ENCODE measurements at regions not wholly inside any gene's neighbourhood (a gene's known extent, or its start where the extent isn't known, plus 50 kb on each side); places are given as distances from the start of the nearest gene placed in this dataset.
"Not testable (repeated sequence)": the region's sequence is repeated elsewhere in the genome, so short reads cannot be mapped to it uniquely, and the experiment has no call there.

DNA sequence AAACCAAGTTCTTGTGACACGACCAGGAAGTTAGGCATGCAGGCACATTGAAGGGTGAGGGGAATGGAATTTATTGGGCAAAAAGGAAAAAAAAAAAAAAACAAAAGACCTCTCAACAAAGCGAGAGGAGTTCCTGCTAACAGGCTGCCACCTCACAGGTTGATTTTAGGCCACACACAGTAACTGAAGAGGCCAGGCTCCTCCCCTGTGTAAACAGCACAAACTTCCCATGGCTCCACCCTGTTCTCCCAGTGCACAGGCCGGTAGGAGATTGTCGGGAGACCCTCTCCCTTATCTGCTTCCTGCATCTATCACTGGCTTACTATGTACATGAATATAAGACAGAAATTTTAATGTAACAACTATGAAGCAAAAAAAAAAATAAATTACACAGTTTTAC lies 359.6 kb upstream of the TGIF2LX start:
- TF ChIP-seq, protein P1, sequence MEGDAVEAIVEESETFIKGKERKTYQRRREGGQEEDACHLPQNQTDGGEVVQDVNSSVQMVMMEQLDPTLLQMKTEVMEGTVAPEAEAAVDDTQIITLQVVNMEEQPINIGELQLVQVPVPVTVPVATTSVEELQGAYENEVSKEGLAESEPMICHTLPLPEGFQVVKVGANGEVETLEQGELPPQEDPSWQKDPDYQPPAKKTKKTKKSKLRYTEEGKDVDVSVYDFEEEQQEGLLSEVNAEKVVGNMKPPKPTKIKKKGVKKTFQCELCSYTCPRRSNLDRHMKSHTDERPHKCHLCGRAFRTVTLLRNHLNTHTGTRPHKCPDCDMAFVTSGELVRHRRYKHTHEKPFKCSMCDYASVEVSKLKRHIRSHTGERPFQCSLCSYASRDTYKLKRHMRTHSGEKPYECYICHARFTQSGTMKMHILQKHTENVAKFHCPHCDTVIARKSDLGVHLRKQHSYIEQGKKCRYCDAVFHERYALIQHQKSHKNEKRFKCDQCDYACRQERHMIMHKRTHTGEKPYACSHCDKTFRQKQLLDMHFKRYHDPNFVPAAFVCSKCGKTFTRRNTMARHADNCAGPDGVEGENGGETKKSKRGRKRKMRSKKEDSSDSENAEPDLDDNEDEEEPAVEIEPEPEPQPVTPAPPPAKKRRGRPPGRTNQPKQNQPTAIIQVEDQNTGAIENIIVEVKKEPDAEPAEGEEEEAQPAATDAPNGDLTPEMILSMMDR (IDR thresholded peaks at IDR 0.05): not testable (repeated sequence)
- TF ChIP-seq POLR2AphosphoS5, TCF7L2 (IDR thresholded peaks at IDR 0.05; ENCODE audit: low read depth, low read length): not testable (repeated sequence)
- TF ChIP-seq, protein P2, sequence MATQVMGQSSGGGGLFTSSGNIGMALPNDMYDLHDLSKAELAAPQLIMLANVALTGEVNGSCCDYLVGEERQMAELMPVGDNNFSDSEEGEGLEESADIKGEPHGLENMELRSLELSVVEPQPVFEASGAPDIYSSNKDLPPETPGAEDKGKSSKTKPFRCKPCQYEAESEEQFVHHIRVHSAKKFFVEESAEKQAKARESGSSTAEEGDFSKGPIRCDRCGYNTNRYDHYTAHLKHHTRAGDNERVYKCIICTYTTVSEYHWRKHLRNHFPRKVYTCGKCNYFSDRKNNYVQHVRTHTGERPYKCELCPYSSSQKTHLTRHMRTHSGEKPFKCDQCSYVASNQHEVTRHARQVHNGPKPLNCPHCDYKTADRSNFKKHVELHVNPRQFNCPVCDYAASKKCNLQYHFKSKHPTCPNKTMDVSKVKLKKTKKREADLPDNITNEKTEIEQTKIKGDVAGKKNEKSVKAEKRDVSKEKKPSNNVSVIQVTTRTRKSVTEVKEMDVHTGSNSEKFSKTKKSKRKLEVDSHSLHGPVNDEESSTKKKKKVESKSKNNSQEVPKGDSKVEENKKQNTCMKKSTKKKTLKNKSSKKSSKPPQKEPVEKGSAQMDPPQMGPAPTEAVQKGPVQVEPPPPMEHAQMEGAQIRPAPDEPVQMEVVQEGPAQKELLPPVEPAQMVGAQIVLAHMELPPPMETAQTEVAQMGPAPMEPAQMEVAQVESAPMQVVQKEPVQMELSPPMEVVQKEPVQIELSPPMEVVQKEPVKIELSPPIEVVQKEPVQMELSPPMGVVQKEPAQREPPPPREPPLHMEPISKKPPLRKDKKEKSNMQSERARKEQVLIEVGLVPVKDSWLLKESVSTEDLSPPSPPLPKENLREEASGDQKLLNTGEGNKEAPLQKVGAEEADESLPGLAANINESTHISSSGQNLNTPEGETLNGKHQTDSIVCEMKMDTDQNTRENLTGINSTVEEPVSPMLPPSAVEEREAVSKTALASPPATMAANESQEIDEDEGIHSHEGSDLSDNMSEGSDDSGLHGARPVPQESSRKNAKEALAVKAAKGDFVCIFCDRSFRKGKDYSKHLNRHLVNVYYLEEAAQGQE (IDR thresholded peaks at IDR 0.05; ENCODE audit: insufficient read depth in 1 of 2, low read depth in 2 of 2, low read length in 1 of 2): not testable (repeated sequence)
